Liver (tissue), 8 donors: ENCODE measurements at regions not wholly inside any gene's neighbourhood (a gene's known extent, or its start where the extent isn't known, plus 50 kb on each side); places are given as distances from the start of the nearest gene placed in this dataset.

ENCODE experiments used
- DNase-seq: peaks from one replicate; pipeline ENCODE4 v3.0.0-alpha.2; 2017; ENCODE audit warnings: low spot score
- H3K27ac ChIP-seq, 2 donors: one replicate each; pipeline ENCODE4 v1.7.0; 2013; ENCODE audit warnings: inconsistent platforms in 2 of 2, low read length in 2 of 2, control low read depth in 1 of 2, low read depth in 1 of 2, mild to moderate bottlenecking in 1 of 2
- H3K27me3 ChIP-seq, 4 donors: one replicate each; pipeline versions ENCODE4 v1.6.1 to v1.7.0; 2013; ENCODE audit warnings: low read length in 3 of 4, inconsistent platforms in 1 of 4, mild to moderate bottlenecking in 1 of 4, moderate library complexity in 1 of 4; ENCODE audit not compliant: control insufficient read depth in 4 of 4, insufficient read depth in 4 of 4
- H3K36me3 ChIP-seq, 4 donors: one replicate each; pipeline versions ENCODE4 v1.6.1 to v1.7.0; 2013; ENCODE audit warnings: low read length in 3 of 4, mild to moderate bottlenecking in 3 of 4, low read depth in 1 of 4, moderate library complexity in 1 of 4; ENCODE audit not compliant: control insufficient read depth in 4 of 4, insufficient read depth in 3 of 4
- H3K4me1 ChIP-seq, 4 donors: one replicate each; pipeline versions ENCODE4 v1.6.1 to v1.7.0; 2013; ENCODE audit warnings: low read length in 3 of 4, mild to moderate bottlenecking in 3 of 4, moderate library complexity in 1 of 4; ENCODE audit not compliant: control insufficient read depth in 4 of 4, insufficient read depth in 4 of 4
- H3K4me3 ChIP-seq, 3 donors: one replicate each; pipeline versions ENCODE4 v1.6.1 to v1.7.0; 2013; ENCODE audit warnings: low read length in 3 of 3, control low read depth in 1 of 3, low read depth in 1 of 3, mild to moderate bottlenecking in 1 of 3
- H3K9ac ChIP-seq, 2 donors: one replicate each; pipeline ENCODE4 v1.7.0; 2013; ENCODE audit warnings: low read length in 2 of 2, mild to moderate bottlenecking in 2 of 2, moderate library complexity in 2 of 2, control low read depth in 1 of 2, low read depth in 1 of 2
- H3K9me3 ChIP-seq, 4 donors: one replicate each; pipeline versions ENCODE4 v1.6.1 to v1.7.0; 2013; ENCODE audit warnings: low read length in 3 of 4; ENCODE audit not compliant: control insufficient read depth in 4 of 4
- ATF3 ChIP-seq: IDR thresholded peaks from 2 replicates; pipeline ENCODE4 v1.6.1; 2016; ENCODE audit warnings: antibody characterized with exemption
- CTCF ChIP-seq: fragments of 150-350 bp; IDR thresholded peaks from 2 replicates; pipeline ENCODE4 v1.5.1; 2017; ENCODE audit warnings: improper control_type of control experiment, low read depth, low read length; ENCODE audit not compliant: missing input control
- EGR1 ChIP-seq, 2 donors: IDR thresholded peaks; 2 replicates each; pipeline ENCODE4 v1.6.1; 2016 to 2018; ENCODE audit warnings: antibody characterized with exemption in 2 of 2, low read depth in 2 of 2
- FOXA1 ChIP-seq: IDR thresholded peaks from 2 replicates; pipeline ENCODE4 v1.6.1; 2016; ENCODE audit warnings: antibody characterized with exemption
- FOXA2 ChIP-seq: IDR thresholded peaks from 2 replicates; pipeline ENCODE4 v1.6.1; 2016; ENCODE audit warnings: antibody characterized with exemption
- GABPA ChIP-seq, 2 donors: IDR thresholded peaks in 1 of 2; conservative IDR thresholded peaks in 1 of 2; 2 replicates each; pipeline ENCODE4 v1.6.1; 2016; ENCODE audit warnings: antibody characterized with exemption in 2 of 2, mild to moderate bottlenecking in 1 of 2, moderate library complexity in 1 of 2
- HNF4A ChIP-seq, 2 donors: conservative IDR thresholded peaks; 2 replicates each; pipeline ENCODE4 v1.6.1; 2016; ENCODE audit warnings: antibody characterized with exemption in 2 of 2, mild to moderate bottlenecking in 2 of 2
- HNF4G ChIP-seq: IDR thresholded peaks from 2 replicates; pipeline ENCODE4 v1.6.1; 2016; ENCODE audit warnings: antibody characterized with exemption
- JUND ChIP-seq, 2 donors: IDR thresholded peaks; 2 replicates each; pipeline ENCODE4 v1.6.1; 2016; ENCODE audit warnings: antibody characterized with exemption in 2 of 2
- MAX ChIP-seq: IDR thresholded peaks from 2 replicates; pipeline ENCODE4 v1.6.1; 2016; ENCODE audit warnings: antibody characterized with exemption
- NR2F2 ChIP-seq: IDR thresholded peaks from 2 replicates; pipeline ENCODE4 v1.6.1; 2016; ENCODE audit warnings: antibody characterized with exemption
- RAD21 ChIP-seq, 2 donors: IDR thresholded peaks; 2 replicates each; pipeline ENCODE4 v1.6.1; 2016; ENCODE audit warnings: antibody characterized with exemption in 2 of 2, mild to moderate bottlenecking in 2 of 2
- REST ChIP-seq: IDR thresholded peaks from 2 replicates; pipeline ENCODE4 v1.6.1; 2016; ENCODE audit warnings: antibody characterized with exemption, mild to moderate bottlenecking
- RXRA ChIP-seq, 2 donors: IDR thresholded peaks; 2 replicates each; pipeline ENCODE4 v1.6.1; 2017 to 2018; ENCODE audit warnings: antibody characterized with exemption in 2 of 2, mild to moderate bottlenecking in 1 of 2
- SP1 ChIP-seq: IDR thresholded peaks from 2 replicates; pipeline ENCODE4 v1.6.1; 2018; ENCODE audit warnings: antibody characterized with exemption, mild to moderate bottlenecking
- TAF1 ChIP-seq: conservative IDR thresholded peaks from 2 replicates; pipeline ENCODE4 v1.6.1; 2016; ENCODE audit warnings: antibody characterized with exemption, mild to moderate bottlenecking
- YY1 ChIP-seq: IDR thresholded peaks from 2 replicates; pipeline ENCODE4 v1.6.1; 2016; ENCODE audit warnings: antibody characterized with exemption, mild to moderate bottlenecking
- ZBTB33 ChIP-seq: IDR thresholded peaks from 2 replicates; pipeline ENCODE4 v1.6.1; 2016; ENCODE audit warnings: antibody characterized with exemption
- WGBS: extraction: QIAGEN DNeasy Blood & Tissue Kit; methylation state at CpG from one replicate; pipeline ENCODE4 v1.1.7; 2013; 5-methylcytosine and 5-hydroxymethylcytosine counted together
- donor health status: healthy.
- donor health status: healthy.
- donor health status: healthy.
- donor health status: healthy.
- donor health status: healthy.

- Histone ChIP-seq H3K27me3 (no peaks in the 10 kb centered on the region), H3K4me3 (no peak overlapping the region), H3K9ac (no peak overlapping the region), H3K27ac (no peak overlapping the region), H3K9me3 (no peaks in the 10 kb centered on the region), H3K4me1 (no peaks in the 10 kb centered on the region), H3K36me3 (no peaks in the 10 kb centered on the region)
- 93% methylated on average over 7 of the region's 7 CpGs for WGBS
- no peak for TF ChIP-seq FOXA2
- TF ChIP-seq EGR1 (IDR thresholded peaks at IDR 0.05; ENCODE audit: low read depth in 2 of 2) = no peak
- no peak for TF ChIP-seq CTCF
- no peak for TF ChIP-seq NR2F2
- no peak for TF ChIP-seq FOXA1
- no peak for TF ChIP-seq TAF1
- no peak for TF ChIP-seq HNF4A (conservative IDR thresholded peaks at IDR 0.05)
- no peak for TF ChIP-seq YY1
- no peak for TF ChIP-seq RXRA (IDR thresholded peaks at IDR 0.05)
- no peak for TF ChIP-seq RAD21 (IDR thresholded peaks at IDR 0.05)
- TF ChIP-seq SP1 = no peak
- TF ChIP-seq ATF3 = no peak
- TF ChIP-seq GABPA (IDR thresholded peaks at IDR 0.05 in 1 of 2, conservative IDR thresholded peaks at IDR 0.05 in 1 of 2) = no peak
- no peak for TF ChIP-seq ZBTB33
- no peak for TF ChIP-seq JUND (IDR thresholded peaks at IDR 0.05)
- no peak for TF ChIP-seq HNF4G
- TF ChIP-seq MAX = no peak
- TF ChIP-seq REST = no peak
- no peak for DNase-seq
Observed at GRCh38 chr1:185467122-185467521, 150.1 kb upstream of the IVNS1ABP start.

- Histone ChIP-seq H3K4me1 (no peaks in the 10 kb centered on the region), H3K9me3 (no peaks in the 10 kb centered on the region), H3K9ac (no peak overlapping the region), H3K4me3 (no peak overlapping the region), H3K36me3 (no peaks in the 10 kb centered on the region), H3K27me3 (no peaks in the 10 kb centered on the region), H3K27ac (no peak overlapping the region)
- WGBS = 61% methylated on average over 4 of the region's 4 CpGs
- no peak for DNase-seq
- TF ChIP-seq ATF3 (no peak), HNF4G (no peak), YY1 (no peak), ZBTB33 (no peak), EGR1 (IDR thresholded peaks at IDR 0.05; ENCODE audit: low read depth in 2 of 2) (no peak), HNF4A (conservative IDR thresholded peaks at IDR 0.05) (no peak), CTCF (no peak), JUND (IDR thresholded peaks at IDR 0.05) (no peak), MAX (no peak)
Observed at GRCh38 chr1:185464777-185465176, 147.7 kb upstream of the IVNS1ABP start.
